Peyer's patch (tissue), 4 donors: ENCODE measurements at regions not wholly inside any gene's neighbourhood (a gene's known extent, or its start where the extent isn't known, plus 50 kb on each side); places are given as distances from the start of the nearest gene placed in this dataset.
"Not testable (repeated sequence)": the region's sequence is repeated elsewhere in the genome, so short reads cannot be mapped to it uniquely, and the experiment has no call there.

Experiments used
- DNase-seq, 3 donors: peaks; one replicate each; pipeline ENCODE4 v3.0.0-alpha.2; 2017 to 2019
- H3K27ac ChIP-seq, 4 donors: fragments of 200-600 bp; sonication (generic); one replicate each; pipeline ENCODE4 v1.5.1; 2016 to 2019
- H3K27me3 ChIP-seq, 2 donors: fragments of 200-600 bp; sonication (generic); one replicate each; pipeline ENCODE4 v1.5.1; 2019
- H3K36me3 ChIP-seq, 3 donors: fragments of 200-600 bp; sonication (generic); one replicate each; pipeline ENCODE4 v1.5.1; 2016 to 2019
- H3K4me1 ChIP-seq, 4 donors: fragments of 200-600 bp; sonication (generic); one replicate each; pipeline ENCODE4 v1.5.1; 2016 to 2019
- H3K4me3 ChIP-seq, 4 donors: fragments of 200-600 bp; sonication (generic); 1 replicate in 3 of 4; 2 replicates in 1 of 4; pipeline ENCODE4 v1.5.1; 2016 to 2019; ENCODE audit warnings: mild to moderate bottlenecking in 1 of 4
- H3K9me3 ChIP-seq, 4 donors: fragments of 200-600 bp; sonication (generic); one replicate each; pipeline ENCODE4 v1.5.1; 2016 to 2019; ENCODE audit warnings: mild to moderate bottlenecking in 1 of 4
- POLR2A ChIP-seq, 2 donors: fragments of 450-650 bp; IDR thresholded peaks; one replicate each; pipeline ENCODE4 v1.5.1; 2017; ENCODE audit warnings: antibody characterized with exemption in 2 of 2, mild to moderate bottlenecking in 2 of 2, moderate library complexity in 2 of 2
- TF ChIP-seq, protein P1 (sequence below), 6 experiments: fragments of 450-650 bp in 4 of 6; fragments of 200-600 bp in 2 of 6; sonication (generic) in 1 of 6; IDR thresholded peaks; one replicate each; pipeline ENCODE4 v1.5.1; 2017 to 2019; ENCODE audit warnings: antibody characterized with exemption in 6 of 6, mild to moderate bottlenecking in 3 of 6, moderate library complexity in 1 of 6

DNA sequence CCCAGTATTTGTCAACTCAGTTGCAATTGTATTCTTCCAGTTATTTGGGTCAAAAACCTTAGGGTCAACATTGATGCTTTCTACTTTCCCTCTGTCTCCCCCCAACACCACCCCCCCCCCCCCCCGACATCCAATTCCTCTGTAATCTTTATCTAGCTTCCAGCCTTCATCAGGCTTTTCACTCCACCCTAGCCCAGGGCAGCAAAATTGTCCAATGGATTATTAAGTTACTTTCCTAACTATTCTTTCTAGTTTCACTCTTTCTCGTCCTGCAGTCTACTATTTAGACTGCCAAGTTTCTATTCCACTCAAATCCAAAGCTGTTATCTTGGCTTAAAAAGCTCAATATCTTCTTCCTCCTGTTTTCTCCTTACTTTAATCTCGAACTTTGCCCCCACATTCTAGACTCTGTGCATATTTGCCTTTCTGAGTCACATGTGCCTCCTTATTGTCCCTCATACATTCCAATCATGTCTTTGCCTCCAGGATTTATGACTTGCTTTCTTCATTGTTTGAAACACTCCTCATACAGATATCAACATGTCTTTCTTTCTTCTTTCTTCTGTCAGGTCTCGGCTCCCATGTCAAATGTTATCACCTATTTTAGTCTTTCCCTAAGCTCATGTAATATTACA is 196.6 kb upstream of the TMEM196 start:
- Histone ChIP-seq H3K36me3 (no peaks in the 10 kb centered on the region), H3K27ac (no peak overlapping the region), H3K9me3 (no peaks in the 10 kb centered on the region), H3K4me3 (no peak overlapping the region), H3K4me1 (no peaks in the 10 kb centered on the region), H3K27me3 (no peaks in the 10 kb centered on the region)
- TF ChIP-seq, protein P1, sequence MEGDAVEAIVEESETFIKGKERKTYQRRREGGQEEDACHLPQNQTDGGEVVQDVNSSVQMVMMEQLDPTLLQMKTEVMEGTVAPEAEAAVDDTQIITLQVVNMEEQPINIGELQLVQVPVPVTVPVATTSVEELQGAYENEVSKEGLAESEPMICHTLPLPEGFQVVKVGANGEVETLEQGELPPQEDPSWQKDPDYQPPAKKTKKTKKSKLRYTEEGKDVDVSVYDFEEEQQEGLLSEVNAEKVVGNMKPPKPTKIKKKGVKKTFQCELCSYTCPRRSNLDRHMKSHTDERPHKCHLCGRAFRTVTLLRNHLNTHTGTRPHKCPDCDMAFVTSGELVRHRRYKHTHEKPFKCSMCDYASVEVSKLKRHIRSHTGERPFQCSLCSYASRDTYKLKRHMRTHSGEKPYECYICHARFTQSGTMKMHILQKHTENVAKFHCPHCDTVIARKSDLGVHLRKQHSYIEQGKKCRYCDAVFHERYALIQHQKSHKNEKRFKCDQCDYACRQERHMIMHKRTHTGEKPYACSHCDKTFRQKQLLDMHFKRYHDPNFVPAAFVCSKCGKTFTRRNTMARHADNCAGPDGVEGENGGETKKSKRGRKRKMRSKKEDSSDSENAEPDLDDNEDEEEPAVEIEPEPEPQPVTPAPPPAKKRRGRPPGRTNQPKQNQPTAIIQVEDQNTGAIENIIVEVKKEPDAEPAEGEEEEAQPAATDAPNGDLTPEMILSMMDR (IDR thresholded peaks at IDR 0.05) = no peak
- TF ChIP-seq POLR2A (IDR thresholded peaks at IDR 0.05) = no peak
- no peak for DNase-seq

DNA sequence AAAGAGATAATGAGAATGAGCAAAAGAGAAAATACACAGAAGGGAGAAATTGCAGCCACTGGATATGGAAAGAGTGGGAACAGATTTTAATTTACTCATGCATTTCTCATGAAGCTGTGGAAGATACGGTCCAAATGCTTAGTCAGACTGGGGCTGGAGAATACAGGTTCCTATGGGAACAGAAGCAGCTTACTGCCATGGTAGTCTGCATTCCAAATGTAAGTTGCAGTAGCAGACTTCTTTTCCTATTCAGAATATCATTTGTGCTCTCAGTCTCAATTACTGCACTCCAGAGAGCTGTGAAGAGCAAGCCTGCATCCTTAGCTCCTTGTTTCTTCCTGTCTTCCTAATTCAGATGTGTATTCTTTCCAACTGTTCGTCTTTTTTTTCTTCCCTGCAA is 190.8 kb upstream of the TMEM196 start:
- no peak for DNase-seq
- H3K9me3 ChIP-seq = no peaks in the 10 kb centered on the region
- no peaks in the 10 kb centered on the region for H3K36me3 ChIP-seq
- no peaks in the 10 kb centered on the region for H3K4me1 ChIP-seq
- no peak overlapping the region for H3K27ac ChIP-seq
- H3K27me3 ChIP-seq = no peaks in the 10 kb centered on the region
- no peak overlapping the region for H3K4me3 ChIP-seq
- TF ChIP-seq, protein P1 (IDR thresholded peaks at IDR 0.05) = no peak
- no peak for TF ChIP-seq POLR2A (IDR thresholded peaks at IDR 0.05)

DNA sequence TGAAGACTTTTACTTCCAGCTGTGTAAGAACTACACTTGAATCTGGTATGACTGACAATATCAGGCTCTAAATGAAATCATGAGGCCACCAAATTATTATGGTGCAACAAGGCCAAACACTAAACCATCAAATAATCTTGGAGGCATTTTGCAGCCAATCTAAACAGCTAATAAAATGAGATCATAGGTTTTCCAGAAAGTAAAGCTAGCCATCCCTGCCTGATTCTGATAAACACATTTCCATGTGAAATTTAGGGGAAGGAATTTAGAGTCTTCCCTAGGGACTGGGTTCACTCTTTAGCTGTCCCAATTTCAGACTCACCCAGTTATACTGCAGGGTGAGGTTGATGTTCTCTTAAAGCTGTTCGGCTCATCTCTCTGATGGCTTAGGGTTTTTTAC is 190.3 kb upstream of the TMEM196 start:
- no peaks in the 10 kb centered on the region for H3K36me3 ChIP-seq
- no peaks in the 10 kb centered on the region for H3K27me3 ChIP-seq
- no peaks in the 10 kb centered on the region for H3K9me3 ChIP-seq
- H3K27ac ChIP-seq = no peak overlapping the region
- no peaks in the 10 kb centered on the region for H3K4me1 ChIP-seq
- no peak overlapping the region for H3K4me3 ChIP-seq
- no peak for DNase-seq
- TF ChIP-seq, protein P1 (IDR thresholded peaks at IDR 0.05) = no peak
- no peak for TF ChIP-seq POLR2A (IDR thresholded peaks at IDR 0.05)

DNA sequence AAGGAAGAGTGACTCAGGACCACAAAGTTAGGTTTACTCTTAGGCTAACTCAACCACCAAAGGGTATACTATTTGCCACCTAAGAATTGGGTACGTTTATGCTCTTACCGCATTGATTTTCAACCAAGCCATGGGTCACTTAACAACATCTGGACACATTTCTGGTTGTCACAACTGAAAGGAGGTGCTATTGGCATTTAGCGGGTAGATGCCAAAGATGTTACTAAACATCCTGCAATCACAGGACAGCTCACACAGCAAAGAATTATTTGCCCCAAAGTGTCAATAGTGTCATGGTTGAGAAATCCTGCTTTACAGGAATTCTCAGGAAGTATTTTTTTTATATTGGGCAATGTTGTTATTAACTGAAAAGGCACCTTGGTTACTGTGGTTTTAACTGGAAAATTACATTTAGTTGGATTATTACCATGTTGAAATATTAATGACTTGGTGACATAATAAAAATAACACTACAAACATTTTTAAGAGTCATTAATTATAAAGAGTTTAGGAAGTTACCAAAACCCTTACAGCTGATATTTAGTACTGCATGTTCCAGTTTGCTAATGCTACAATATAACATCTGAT is 185.0 kb upstream of the TMEM196 start:
- TF ChIP-seq POLR2A (IDR thresholded peaks at IDR 0.05) = no peak
- Histone ChIP-seq H3K9me3 (peaks cover 0 to 4% (median 0%) of the 10 kb centered on the region in 4 donors), H3K4me1 (no peaks in the 10 kb centered on the region), H3K36me3 (no peaks in the 10 kb centered on the region), H3K27me3 (no peaks in the 10 kb centered on the region), H3K27ac (no peak overlapping the region), H3K4me3 (no peak overlapping the region)
- DNase-seq = no peak

DNA sequence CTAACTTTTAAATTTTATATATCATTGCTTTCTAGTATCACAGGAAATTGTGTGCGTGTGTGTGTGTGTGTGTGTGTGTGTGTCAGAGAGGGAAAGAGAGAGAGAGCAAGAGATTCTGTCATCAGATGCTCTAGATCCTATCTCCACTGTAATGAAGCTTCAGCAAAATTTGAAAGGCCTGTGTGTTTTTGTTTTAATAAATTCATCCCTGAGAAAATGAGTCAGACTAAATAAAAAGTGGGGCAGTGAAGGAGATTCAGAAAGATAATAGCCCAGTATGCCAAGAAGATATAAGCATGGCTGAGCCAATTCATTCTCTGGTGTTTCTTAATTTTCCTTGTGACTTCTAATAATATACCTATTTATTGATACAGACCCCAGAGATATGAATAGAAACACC is 184.2 kb upstream of the TMEM196 start:
- H3K27ac ChIP-seq = no peak overlapping the region

DNA sequence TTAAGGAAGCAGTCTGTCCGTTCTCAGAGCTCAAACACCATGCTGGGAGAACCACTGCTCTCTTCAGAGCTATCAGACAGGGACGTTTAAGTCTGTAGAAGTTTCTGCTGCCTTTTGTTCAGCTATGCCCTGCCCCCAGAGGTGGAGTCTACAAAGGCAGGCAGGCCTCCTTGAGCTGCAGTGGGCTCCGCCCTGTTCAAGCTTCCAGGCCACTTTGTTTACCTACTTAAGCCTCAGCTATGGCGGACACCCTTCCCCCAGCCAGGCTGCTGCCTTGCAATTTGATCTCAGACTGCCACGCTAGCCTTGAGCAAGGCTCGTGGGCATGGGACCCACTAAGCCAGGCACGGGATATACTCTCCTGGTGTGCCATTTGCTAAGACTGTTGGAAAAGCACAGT is 180.7 kb upstream of the TMEM196 start:
- H3K4me1 ChIP-seq, H3K9me3 ChIP-seq, H3K4me3 ChIP-seq, DNase-seq, H3K27me3 ChIP-seq, H3K27ac ChIP-seq, H3K36me3 ChIP-seq: not testable (repeated sequence)

More for the DNA sequence above, 184.2 kb upstream of the TMEM196 start:
- no peaks in the 10 kb centered on the region for H3K36me3 ChIP-seq
- peaks cover 0 to 4% (median 0%) of the 10 kb centered on the region in 4 donors for H3K9me3 ChIP-seq
- DNase-seq = no peak
- H3K4me1 ChIP-seq = no peaks in the 10 kb centered on the region
- no peak overlapping the region for H3K4me3 ChIP-seq
- no peak for TF ChIP-seq POLR2A (IDR thresholded peaks at IDR 0.05)
- TF ChIP-seq, protein P1 (IDR thresholded peaks at IDR 0.05) = no peak
- H3K27me3 ChIP-seq = no peaks in the 10 kb centered on the region

DNA sequence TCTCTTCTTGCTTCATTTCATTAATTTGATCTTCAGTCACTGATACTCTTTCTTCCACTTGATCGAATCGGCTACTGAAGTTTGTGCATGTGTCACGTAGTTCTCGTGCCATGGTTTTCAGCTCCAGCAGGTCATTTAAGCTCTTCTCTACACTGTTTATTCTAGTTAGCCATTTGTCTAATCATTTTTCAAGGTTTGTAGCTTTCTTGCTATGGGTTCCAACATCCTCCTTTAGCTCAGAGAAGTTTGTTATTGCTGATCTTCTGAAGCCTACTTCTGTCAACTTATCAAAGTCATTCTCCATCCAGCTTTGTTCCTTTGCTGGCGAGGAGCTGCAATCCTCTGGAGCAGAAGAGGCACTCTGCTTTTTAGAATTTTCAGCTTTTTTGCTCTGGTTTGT is 180.0 kb upstream of the TMEM196 start:
- not testable (repeated sequence) for H3K4me3 ChIP-seq, H3K27me3 ChIP-seq, H3K36me3 ChIP-seq, H3K9me3 ChIP-seq, H3K4me1 ChIP-seq, H3K27ac ChIP-seq, DNase-seq
